ENCODE measurements at regions not wholly inside any gene's neighbourhood (a gene's known extent, or its start where the extent isn't known, plus 50 kb on each side); places are given as distances from the start of the nearest gene placed in this dataset.

DNA sequence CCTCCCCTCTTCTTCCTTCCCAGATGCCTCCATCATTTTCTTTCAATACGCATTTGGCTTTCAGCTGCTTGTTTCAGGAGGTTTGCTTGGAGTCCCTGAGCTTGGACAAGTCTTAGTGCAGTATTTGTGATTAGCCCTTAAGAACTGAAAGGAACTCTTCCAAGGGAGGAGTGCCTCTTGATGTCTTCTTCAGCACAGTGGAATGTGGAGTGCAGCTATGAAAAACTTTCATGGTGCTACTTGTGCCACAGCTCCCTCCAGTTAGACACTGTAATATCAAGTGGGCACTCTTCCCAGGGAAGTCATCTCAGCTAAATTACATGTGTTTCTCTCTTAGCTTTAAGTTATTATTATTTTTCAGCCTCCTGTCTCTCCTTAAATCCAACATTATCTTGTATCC is 173.1 kb downstream of the NECTIN3 start:
- DNase-seq (ENCODE audit: low read depth): no peak

DNA sequence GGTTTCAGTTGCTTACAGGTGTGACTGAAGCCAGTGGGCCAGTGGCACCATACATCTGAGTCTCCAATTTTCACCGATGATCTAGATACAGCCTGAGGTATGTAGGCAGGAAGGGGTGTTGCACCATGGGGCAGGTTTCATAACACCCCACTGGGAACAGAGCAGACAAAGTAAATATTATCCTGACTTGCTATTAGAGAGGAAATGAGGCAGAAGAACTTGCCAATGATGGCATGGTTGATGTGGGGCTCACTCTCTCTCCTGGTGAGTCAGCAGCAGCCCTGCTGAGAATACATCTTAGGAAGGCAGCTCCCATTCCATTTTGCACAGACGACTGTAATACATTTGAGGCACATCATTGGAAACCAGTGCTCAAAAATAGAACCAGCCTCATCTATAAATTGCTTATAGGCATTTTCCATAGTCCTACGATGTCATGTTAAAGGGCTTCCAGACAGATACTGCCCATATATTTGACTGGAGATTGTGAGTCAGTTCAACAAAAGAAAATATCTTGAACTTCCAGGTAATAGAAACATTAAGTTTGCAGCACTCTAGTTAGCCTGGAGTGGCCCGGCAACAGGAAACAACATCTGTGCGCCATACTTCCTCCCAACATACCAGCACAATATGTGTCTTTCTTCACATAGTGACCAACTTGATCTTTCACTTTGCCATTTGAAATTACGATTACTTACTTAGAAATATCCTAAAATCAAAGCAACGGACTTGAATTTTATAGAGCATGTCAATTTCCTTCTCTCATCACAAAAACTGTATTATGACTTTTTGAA is 175.5 kb downstream of the NECTIN3 start:
- no peak for DNase-seq (ENCODE audit: low read depth)

DNA sequence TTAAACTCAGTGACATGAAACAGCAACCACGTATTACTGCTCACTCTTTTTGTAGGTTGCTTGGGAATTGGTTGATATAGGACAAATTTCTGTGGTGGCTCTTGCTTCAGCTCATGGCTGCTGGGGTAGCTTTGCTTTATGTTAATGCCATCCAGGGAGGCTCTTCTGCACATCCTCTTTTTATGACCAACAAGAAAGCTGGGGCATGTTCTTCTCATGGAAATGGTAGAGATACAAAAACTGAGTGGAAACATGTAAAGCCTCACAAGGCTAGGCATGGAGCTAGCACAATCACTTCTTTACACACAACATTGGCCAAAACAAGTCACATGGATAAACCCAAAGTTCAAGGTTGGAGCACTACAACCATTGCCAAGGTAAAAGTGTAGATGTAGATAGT is 176.8 kb downstream of the NECTIN3 start:
- no peak for DNase-seq (ENCODE audit: low read depth)

DNA sequence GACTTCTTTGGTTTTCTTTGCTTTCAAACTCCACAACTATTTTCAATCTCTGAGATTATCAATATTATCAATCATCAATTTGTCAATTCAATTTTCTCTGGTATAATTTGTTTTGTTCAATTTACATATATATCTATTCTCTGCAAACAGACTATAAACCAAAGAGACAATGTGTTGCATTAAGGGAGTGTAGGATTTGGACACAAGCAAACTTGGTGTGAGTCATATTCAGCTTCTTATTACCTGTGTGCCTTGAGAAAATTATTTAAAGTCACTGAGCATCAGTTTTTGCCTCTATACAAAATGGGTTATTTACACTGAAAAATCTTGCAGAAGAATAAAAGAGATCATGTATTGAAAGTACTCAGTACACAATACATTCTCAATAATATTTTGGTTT is 177.8 kb downstream of the NECTIN3 start:
- DNase-seq (ENCODE audit: low read depth): no peak

DNA sequence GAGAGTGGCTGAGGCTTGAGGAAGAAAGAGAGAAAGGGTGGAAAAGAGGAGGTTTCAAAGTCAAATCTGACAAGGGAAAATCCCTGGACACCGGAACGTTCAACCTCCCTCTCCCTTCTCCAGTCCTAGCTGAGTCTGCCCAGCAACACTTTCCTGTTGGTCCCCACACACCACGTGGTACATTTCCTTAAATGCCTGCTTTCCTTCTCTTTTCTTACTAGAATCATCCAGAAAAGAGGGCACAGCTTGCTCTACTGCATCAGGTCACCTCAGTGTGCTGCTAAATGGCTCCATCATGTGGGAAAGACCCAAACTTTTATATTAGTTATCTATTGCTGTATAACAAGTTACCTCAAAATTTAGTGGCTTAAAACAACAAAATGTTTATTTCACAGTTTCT is 181.2 kb downstream of the NECTIN3 start:
- no peak for DNase-seq (ENCODE audit: low read depth)

DNA sequence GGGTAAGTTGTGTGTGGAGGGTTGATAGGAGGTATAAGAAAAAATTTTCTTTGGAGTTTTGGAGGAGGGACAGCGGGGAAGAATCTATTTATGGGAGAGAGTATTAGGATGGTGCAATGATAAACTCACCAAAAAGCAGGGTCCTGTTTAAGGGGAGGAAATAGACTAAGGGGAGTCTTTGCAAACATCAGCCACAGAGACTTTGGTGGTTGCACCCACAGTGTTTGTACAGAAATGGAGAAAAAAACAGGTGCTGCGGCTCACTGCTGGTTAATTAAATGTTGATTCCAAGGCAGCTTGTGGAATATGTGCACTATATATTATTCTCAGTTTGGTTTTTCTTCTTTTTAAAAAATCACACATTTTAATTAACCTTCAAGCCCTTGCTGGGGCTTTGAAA is 182.1 kb downstream of the NECTIN3 start:
- DNase-seq (ENCODE audit: low read depth): no peak

DNA sequence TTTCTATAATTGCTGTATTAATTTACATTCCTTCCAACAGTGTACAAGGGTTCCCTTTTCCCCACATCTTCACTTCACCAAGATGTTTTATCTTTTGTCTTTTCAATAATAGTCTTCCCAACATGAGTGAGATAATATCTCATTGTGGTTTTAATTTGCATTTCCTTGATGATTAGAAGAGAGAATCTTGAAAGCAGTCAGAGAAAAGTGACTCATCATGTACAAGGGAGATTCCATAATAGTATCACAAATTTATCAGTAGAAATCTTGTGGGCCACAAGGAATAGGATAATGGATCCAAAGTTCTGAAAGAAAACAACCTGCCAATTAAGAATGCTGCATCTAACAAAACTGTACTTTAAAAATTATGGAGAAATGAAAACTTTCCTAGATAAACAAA is 189.3 kb downstream of the NECTIN3 start:
- DNase-seq (ENCODE audit: low read depth): no peak

DNA sequence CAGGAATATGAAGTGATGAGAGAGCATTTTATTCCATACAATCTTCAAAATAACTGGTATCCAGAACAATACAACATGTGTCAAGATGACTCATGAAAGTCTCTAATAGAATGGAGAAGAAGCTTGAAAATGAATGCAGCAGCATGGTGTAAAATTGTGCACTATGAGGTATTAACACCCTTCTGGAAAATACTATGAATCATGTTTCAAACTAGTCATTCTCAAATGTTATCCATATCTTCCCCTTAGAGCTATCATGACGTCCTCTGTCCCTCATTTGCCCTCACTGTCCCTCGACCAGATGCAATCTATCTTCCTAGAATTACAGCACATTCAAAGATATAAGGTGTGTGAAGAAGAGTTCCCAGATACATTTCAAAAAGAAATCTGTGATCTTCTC is 198.2 kb downstream of the NECTIN3 start:
- no peak for DNase-seq (ENCODE audit: low read depth)

DNA sequence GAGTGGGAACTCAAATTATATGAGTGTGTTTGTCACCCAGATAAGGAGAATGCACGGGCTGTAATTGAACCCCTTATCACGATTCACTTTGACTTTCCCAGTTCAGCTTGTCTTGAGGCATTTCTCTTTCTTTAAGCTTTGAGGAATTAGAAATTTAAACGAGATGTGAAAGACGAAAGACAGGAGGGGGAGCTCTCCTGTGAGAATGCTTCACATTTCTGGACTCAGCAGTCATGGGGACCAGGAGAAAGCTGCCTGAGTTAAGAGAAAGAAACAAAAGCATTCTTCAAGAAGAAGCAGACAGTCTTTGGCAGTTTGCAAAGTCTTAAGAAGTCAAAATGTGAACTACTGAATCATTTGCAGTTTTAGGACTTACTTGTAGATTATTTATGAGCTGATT is 205.6 kb downstream of the NECTIN3 start:
- DNase-seq (ENCODE audit: low read depth): no peak

DNA sequence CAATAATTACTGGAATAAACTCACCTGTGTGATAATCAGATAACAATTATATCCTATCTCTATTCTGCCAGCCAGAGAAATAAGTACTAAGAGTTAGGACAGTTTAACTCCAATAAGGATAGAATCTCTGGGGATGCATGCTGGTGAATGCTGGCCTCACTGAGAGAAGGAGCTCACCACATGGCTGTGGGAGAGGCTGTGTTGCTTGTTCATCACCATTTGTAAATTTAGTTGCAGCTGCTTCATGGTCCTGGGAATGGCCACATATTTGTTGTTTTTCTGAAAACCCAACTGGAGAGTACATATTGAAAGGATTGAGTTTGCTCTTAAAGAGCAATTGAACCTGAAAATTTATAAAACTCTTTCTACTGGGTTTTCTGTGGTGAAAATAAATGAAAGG is 207.3 kb downstream of the NECTIN3 start:
- no peak for DNase-seq (ENCODE audit: low read depth)

DNA sequence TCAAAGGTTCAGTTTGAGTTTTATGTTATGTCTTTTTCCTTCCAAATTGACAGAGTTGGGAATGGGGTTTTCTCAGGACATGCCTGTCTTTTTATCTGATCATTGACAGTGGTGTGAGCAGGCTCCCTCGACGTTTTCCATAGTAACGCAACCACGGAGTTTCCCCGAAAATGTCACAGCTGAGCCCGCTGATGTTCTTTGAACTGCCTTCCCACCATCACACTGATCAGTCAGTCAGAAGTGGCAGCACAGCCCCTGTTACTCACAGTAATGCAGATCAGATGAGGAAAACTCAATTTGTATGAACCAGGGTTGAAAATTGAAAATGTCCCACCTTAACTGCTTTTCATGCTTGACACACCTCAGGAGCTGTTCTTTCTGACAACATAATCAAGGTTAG is 210.4 kb downstream of the NECTIN3 start:
- no peak for DNase-seq (ENCODE audit: low read depth)

DNA sequence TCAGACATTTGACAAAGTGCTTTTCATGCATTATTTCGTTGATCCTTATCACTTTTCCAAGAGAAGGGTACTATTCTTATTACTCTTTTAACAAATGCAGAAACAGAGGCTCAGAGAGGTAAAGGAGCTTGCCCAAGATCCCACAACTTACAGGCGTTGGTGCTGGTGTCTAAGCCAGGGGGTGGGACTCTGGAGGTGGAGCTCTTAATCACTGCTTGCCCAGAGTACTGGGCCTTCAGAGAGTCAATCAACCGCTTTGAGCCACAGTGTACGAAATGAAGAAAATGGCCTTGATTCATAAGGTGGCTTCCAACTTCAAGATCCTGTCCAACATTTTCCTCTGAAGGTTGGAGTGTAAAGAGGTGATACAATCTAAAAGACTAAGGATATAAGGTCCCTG is 211.5 kb downstream of the NECTIN3 start:
- no peak for DNase-seq (ENCODE audit: low read depth)

DNA sequence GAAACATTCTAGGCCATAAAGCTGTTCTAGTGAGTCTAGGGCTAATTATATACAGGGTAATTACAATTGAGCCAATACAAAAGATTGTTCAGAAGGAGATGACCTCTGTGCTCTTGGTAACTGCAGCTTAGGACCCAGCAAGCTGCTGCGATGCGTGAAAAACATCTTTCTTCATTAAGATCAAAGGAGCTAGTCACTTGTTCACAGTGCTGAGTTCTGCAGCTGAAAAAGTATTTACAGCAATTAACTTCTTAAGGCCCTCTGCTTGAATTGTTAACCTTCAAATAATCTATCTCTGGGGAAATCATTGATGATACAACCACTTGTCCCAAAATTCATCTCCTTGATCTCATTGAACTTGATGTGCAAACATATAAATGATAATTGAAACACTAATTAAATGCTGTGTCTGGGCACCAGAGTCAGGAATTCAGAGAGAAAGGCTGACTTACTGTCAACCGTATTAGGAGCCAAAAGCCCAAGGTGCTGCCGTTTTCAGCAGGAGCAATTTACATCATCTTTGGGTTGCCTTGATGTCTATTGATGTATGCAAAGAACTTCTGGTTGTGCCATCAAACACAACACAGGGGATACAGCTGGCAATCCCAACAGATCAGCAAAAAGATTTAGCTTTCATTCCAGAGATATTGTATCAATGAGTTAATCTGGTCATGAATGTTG is 213.0 kb downstream of the NECTIN3 start:
- no peak for DNase-seq (ENCODE audit: low read depth)

DNA sequence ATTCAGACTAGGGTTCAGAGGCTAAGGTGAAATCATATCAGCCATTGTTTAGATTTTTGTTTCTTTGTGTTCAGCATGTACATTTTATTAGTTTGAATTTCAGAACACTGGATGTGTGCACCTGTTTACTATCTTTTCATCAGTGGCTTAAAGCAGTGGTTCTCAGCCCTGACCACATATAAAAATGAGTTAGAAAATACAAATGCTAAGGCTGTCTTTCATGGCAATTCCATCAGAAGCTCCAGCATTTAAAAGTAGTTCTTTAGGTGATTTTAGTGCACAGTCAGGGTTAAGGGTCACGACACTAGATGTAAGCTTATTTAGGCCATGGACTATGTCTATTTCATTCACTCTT is 213.5 kb downstream of the NECTIN3 start:
- DNase-seq (ENCODE audit: low read depth): no peak

DNA sequence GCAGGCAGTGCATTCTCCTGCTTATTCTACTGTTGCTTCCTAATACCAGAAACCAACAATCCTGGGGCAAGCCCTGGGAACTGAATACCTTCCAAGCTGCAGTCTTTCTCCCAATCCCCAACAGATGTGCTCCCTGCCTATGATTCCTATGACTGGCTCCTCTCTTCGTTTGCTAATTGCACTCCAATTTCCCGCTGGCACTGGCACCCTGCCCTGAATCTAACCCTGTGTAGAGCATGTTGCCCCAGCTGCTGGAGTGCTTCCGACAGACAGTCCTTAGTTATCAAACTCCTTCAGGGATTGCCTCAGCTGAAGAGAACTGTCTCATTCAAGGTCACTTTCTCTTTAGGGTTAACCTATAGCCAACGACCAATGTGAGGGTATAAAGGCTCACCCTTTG is 214.1 kb downstream of the NECTIN3 start:
- DNase-seq (ENCODE audit: low read depth): no peak

DNA sequence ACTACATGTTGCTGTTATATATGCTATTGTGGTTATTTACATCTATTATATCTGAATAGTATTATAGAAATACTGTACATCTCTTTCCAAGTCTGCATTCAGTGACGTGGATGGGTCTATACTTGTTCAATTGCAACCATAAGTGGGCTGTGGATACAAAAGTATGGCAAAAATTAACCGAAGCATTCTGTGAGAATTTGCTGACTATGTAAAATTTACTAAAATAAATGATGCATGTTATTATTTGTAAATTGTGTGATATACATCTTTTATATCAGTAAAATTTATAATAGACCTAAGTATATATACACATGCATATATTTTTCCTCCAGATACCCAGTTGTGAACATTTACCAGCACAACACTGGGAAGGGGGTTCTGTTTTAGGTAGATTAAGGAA is 215.1 kb downstream of the NECTIN3 start:
- no peak for DNase-seq (ENCODE audit: low read depth)

DNA sequence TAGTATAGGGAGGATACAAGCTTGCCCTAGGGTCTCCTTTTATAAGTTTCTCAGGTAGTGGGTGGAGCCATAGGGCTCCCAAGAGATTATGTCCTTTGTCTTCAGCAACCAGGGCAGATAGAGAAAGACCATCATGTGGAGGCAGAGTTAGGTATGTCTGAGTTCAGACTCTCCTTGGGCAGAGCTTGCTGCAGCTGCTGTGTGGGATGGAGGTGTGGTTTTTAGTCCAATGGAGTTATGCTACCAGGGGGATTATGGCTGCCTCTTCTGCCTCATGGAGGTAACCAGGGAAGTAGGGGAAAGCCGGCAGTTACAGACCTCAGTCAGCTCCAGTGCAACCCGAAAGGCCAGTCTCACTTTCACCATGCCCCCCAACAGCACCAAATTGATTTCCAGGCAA is 220.5 kb downstream of the NECTIN3 start:
- DNase-seq (ENCODE audit: low read depth): no peak

DNA sequence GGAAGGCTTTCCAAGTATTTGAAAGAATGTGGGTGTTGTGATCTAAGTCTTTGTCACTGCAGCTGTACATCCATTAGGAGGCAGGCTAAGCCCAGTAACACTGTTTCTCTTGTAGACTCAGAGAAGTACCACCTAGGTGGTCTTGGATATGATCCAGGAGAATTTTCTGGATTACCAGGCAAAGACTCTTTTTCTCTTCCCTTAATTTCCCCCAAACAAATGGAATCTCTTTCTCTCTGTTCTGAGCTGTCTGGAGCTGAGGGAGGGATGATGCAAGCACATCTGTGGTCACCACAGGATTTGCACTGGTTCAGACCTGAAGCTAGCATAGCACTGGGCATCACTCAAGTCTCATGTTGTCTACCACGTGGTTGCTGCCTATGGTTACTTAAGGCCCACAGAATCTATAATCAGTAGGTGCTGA is 227.6 kb downstream of the NECTIN3 start:
- no peak for DNase-seq (ENCODE audit: low read depth)

DNA sequence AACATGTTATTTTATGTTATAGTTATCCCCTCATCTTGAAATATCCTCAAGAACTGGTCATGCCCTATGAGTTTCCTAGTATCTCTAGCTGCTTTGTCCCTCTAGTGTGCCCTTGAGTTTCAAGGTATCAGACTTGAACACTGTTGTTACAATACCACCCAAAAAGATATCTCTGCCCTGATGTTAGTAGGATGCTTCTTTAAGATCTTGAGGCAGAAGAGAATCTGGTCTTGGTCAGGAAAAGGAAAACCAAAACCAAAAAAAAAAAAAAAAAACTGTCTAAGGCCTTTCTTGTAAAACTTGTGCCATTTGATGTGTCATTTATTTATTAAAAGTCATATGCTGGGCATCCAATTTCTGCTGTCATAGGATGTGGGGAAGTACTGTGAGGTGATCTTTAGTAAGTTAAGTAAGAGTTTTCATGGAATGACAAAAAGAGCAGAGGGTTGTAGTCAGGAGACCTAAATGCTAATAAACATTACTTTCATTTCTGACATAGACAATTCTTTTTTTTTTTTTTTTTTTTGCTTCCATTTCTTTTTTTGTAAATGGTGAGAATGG is 229.7 kb downstream of the NECTIN3 start:
- no peak for DNase-seq (ENCODE audit: low read depth)

DNA sequence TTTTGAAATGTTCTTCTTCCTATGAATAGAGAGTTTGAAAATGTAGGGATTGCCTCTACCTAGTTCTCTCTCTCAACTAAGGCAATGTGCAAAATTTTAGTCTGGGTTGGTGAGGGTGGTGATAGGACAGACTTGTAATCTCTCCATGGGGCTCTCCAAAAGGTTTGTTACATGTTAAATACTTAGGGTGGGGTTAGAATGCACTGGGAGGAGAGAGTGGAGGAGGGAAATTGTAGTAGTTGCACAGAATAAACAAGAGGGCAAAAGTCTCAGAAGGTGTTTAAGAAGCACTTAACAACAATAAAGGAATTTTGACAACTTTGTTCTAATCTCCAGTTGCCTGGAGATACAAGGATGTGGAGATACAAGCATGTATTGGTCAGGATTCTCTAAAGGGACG is 230.4 kb downstream of the NECTIN3 start:
- DNase-seq (ENCODE audit: low read depth): no peak

DNA sequence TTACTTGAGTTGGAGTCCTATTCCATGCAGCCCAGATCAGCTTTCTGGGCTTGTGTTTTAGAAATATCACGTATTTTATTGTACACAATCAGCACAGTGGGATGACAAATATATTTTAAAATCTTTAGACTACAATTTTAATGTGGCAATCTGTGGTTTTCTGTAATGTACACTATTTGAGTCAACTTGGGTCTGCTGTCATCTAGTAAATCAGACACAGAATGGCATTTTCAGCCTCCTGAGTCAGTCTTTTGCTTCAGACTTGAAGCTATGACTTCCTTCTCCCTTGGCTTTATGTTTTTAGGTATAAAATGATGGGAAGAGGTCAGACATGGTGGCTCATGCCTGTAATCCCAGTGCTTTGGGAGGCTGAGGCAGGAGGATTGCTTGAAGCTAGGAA is 232.1 kb downstream of the NECTIN3 start:
- DNase-seq (ENCODE audit: low read depth): no peak

DNA sequence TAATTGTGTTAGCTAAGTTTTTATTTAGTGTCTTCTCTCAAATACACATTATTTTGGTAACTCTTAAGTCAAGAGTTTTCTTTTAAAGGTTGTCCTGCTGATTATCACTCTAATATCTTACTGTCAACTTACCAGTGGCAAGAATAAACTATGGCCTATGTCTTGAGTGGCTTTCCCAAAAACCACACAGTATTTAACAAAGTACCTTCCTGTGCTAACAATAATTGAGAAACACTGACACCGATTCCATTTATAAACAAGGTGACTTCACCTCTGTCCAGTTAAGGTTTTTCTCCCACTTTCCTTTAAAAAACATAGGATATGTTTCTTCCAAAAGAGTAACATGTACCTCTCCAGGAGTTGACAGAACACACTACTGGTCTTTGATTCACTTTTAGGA is 234.3 kb upstream of the CD96 start:
- DNase-seq (ENCODE audit: low read depth): no peak

DNA sequence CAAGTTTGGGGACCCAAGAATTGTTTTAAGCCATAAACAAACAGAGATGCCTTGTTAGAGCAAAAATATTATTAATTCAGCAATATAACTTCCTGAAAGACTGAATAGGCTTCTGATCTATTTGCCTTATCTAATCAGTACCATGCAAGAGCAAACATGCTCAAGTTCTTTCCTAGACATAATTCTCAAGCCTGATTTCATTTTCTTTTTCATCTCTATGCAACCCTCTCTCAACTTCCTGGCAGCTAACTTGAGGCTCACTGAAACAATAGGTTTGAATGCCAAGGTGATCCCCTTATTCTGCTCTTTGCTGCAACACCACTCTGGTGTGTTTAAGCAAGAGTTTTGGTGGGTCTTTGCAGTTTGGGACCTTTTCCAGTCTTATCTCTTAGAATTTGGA is 230.9 kb upstream of the CD96 start:
- no peak for DNase-seq (ENCODE audit: low read depth)
